Epidermal melanocyte (primary cell): ENCODE measurements at regions not wholly inside any gene's neighbourhood (a gene's known extent, or its start where the extent isn't known, plus 50 kb on each side); places are given as distances from the start of the nearest gene placed in this dataset.

Source experiments
- DNase-seq: peaks from one replicate; pipeline ENCODE4 v3.0.0; 2011; ENCODE audit warnings: low spot score; ENCODE audit not compliant: insufficient read length

GRCh38 chr3:160169139-160169976, 55.9 kb upstream of the C3orf80 start:
- DNase-seq: no peak

GRCh38 chr3:160170409-160171370, 54.5 kb upstream of the C3orf80 start:
- DNase-seq: no peak

- no peak for DNase-seq
Observed at GRCh38 chr3:160171813-160172212, 53.4 kb upstream of the C3orf80 start.

- DNase-seq: no peak
Observed at GRCh38 chr3:160174621-160175020, 50.6 kb upstream of the C3orf80 start.
